NCI-H82 (cell line): ENCODE measurements at regions not wholly inside any gene's neighbourhood (a gene's known extent, or its start where the extent isn't known, plus 50 kb on each side); places are given as distances from the start of the nearest gene placed in this dataset.

ENCODE experiments used
- DNase-seq: peaks from one replicate; lab custom pipeline; 2025; lab: John Stamatoyannopoulos, UW

DNA sequence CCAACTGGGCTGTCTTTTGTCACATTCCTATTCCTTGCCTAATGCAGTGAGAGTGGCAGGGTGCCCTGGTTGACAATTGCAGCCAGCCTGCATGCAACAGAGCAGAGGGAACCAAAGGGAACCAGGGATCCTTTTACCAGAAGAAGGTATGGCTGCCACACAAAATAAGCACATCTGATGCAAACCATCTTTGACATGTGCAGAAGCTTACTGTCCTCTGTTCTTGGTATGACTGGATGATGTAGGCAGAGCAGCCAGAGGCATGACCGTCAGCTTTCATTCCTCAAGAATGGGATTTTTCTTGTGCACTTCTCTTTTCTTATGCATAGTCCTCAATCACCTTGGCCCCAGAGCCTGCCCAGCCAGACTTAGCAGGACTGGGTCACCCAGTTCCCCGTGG is 116.1 kb downstream of the UQCRFS1 start:
- DNase-seq = no peak

DNA sequence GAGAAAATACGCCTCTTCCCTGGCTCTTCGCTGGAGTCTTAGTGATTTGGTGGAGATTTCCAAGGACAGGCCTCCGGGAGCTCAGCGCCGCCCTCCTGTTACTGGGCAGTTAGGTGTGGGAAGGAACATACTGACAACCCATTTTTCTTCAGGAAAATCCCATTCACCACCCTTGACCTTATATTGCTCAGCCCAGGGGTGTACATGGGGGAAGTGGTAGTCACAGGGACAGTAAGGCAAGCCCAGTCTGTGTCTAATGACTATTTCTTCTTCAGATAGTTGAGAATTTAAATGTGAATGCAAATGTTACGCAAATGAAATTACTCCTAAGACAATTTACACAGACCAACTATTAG is 119.4 kb downstream of the UQCRFS1 start:
- DNase-seq = no peak

DNA sequence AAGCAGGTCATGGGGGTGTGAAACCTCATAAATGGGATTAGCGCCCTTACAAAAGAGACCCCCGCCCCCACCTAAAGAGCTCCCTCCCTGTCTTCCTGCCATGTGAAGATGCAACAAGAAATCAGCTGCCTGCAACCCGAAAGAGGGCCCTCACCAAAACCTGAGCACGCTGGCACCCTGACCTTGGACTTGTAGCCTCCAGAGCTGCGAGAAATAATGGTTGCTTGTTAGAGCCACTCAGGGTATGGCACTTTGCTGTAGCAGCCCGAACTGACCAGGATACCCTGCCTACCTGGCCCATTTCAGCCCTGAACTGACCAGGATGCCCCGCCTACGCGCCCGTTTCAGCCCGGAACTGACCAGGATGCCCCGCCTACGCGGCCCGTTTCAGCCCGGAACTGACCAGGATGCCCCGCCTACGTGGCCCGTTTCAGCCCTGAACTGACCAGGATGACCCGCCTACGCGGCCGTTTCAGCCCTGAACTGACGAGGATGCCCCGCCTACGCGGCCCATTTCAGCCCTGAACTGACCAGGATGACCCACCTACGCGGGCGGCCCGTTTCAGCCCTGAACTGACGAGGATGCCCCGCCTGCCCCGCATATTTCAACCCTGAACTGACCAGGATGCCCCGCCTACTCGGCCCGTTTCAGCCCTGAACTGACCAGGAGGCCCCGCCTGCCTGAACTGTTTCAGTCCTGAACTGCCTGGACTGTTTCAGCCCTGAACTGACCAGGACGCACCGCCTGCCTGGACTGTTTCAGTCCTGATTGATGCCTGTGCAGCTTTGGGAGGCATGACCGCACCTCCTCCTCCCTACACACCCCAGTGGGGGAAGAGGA is 120.0 kb downstream of the UQCRFS1 start:
- peak; percentile 2 for DNase-seq

DNA sequence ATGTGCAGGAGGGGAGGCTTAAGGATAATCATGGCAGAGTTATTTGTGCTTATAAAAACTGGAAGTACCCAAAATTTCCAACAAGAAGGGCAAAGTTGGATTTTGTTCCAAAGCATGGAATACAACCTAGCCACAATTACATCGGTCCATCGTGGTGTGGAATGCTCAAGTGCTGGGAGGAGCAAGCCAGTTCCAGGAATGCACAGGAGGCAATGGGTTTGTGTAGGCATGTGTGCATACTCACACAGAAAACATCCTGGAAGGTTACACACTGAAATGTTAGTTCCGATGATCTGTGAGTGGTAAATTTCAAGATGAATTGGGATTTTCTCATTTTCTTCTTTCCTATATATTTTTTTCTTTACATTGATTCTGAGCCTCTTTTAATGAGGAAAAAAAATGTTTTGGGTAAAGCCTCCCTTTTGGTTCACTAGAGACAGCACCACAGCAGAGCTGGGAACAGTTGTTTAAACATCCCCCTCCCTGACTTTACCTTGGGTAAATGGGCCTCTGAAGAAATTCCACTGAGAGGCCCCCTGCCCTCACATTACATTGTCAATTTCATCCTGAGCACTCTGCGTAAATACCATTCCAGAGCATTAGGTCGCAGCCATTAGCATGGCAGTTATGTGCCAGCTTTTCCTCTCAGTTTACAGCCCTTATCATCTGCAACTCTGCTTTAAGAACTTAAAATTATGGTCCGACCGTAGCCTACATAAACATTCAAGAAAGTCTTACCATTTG is 122.0 kb downstream of the UQCRFS1 start:
- no peak for DNase-seq

DNA sequence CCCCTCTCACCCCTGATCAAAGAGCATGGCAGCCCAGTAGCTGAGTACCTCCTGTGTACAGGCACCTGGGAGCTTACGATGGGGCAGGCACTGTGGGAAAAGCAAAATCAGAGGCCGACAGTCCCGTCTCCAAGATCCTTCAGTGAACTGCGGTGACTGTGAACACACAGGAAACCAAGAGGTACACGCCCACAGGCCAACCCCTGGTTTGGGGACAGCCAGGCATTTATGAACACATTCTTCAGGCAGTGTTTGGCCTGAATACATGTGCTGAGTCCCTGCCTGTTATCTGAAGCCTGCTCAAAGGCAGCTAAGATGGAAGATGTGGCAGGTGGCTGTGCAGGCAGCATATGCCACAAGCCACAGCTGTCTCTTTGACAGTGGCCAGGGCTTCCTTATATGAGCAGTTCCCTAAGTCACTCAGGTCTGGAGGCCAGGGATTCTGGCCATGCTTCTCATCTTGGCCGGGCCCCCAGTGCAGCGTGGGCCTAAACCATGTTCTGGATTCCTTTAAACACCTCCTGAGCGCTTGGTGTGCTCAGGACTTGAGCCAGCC is 123.6 kb downstream of the UQCRFS1 start:
- DNase-seq = no peak

DNA sequence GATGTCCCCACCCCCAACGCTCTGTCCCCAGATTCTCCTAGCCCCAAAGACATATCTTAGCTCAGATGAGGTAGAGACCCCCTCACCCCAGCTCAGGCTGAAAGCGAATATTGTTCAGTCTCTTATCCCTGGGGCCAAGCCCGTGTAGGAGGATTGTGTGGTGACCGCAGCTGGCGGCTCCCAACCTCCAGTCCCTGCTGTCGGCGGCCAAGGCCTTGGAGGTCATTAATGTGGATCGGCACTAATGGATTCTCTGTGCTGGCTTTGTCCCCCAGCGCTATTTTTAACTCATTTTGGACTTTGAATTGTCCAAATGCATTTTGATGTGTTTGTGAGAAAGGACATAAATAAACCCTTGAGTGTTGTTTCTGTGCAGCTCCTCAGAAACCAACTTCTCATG is 124.2 kb downstream of the UQCRFS1 start:
- DNase-seq = no peak

DNA sequence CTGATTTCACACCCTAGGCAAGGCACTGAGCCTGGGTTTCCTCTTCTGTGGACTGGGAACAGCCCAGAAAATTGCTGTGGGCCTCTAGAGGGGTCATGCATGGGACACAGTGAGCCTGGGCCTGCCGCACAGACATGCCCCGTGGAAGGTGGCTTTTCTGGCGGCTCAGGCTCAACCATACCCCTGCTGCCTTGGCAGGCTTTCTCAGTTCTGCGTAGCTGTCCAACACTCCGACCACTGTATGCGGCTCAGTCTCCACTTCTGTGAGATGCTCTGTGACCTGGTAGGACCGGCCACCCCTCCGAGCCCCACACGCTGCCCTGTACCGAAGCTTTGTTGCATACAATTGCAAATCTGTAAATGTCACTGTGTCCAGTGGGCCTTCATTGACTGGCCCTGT is 126.3 kb downstream of the UQCRFS1 start:
- DNase-seq = no peak

DNA sequence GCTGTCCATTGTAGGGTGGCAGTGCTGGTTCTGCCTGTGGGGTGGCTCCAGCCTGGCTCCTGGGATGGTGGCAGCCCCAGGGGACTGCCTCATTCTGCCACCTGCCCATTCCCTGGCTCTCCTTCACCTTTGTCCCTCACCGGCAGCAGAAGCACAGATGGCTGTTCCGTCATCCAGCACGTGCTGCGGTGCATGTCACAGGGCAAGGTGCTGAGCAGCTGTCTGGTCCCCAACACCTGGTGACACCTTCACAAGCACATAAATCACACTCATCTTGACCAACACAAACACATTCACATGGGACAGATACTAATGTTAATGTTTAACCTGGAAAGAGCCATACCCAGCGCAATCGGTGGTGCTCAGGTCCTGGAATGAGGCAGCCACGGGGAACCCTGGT is 126.8 kb downstream of the UQCRFS1 start:
- DNase-seq = no peak

DNA sequence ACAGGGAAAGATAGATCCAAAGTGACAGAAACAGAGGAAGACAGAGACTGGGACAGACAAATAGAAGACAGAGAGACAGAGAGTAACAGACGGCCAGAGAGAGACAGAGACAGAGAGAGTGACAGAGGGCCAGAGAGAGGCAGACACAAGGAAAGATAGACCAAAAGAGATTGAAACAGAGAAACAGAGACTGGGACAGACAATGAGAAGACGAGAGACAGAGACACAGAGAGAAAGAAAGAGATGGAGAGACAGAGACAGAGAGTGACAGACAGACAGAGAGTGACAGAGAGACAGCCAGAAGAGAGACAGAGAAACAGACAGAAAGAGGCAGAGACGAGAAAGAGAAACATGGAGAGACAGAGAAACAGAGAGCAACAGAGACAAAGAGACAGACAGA is 127.3 kb downstream of the UQCRFS1 start:
- DNase-seq = no peak

DNA sequence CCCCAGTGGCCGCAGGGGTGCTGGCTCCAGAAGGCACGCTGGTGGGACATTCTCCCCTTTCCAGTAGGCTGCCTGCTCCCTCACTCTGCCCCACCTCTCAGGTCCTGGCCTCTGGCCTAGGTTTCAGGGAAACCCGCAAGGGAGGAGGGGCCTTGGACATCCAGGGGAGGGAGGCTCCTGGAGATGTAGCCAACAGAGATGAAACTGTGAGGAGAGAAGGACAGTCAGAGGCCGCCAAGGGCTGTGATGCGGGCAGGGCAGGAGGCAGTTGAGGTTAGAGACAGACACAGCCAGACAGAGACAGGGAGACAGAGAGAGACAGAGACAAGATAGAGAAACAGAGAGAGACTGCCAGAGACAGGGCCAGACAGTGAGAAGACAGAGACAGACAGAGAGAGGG is 127.7 kb downstream of the UQCRFS1 start:
- no peak for DNase-seq

DNA sequence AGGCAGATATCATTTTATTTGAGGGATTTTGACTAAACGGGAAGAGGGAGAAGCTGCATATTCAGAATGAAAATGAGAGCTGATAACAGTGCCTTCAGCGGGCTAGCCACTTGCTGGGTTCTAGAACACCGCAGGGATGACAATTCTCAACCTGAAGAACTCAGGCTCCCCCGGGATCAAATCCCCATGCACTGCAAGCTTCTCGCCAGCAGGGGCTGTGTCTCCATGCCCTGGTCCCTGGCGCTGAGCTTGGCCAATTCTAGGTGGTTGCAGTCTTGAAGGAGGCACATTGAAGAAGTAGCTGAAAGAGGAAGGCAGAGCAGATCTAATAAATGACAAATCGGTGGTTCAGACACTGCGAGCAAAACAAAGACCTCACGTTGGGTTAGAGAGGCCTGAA is 128.7 kb downstream of the UQCRFS1 start:
- DNase-seq = peak; percentile 35

DNA sequence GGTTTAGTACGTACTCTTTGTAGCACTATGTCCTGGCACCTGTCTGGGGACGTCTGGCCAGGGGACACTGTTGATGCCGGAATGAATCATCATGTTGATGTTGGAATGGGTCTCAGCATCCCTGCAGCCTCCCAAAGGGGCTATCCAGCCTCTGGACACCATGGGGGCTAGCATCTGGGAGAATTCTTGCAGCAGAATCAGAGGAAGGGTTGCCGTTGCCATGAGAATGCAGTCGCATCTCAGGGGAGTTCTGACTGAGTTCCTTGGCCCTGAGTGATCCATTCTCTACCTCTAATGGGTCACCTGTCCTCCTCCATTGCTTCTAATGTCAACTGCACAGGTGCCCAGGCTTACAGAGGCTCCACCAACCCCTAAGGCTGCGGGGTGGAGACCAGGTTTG is 129.1 kb downstream of the UQCRFS1 start:
- DNase-seq = no peak

DNA sequence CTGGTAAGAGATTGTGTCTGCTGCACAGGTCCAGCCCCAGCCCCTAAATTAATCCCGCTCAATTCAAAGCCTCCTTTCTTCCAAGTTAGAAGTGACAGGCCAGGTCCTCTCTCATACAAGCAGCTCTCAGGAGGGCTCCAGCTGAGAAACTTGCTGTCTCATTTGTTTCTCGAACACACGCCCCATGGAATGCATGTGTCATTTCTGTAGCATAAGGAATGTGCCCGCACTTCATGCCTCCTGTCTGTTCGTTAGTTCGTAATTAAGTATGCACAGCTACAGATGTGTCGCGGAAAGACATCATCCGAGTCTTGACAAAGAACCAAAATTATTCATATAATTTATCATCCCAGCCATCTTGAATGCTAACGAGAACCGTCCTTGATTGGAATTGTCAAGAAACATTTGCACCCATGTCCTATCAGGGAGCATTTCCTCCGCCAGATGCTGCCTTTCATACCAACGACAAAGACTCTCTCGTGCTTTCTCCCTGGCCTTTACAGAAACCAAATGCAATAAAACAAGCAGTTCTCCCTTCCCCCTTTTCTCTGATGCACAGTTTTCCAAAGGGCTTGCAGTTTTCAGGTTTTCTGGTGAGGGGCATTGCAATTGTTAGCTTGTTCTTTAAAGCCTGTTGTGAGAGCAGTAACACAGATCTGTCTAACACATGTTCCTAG is 133.5 kb downstream of the UQCRFS1 start:
- DNase-seq = no peak

DNA sequence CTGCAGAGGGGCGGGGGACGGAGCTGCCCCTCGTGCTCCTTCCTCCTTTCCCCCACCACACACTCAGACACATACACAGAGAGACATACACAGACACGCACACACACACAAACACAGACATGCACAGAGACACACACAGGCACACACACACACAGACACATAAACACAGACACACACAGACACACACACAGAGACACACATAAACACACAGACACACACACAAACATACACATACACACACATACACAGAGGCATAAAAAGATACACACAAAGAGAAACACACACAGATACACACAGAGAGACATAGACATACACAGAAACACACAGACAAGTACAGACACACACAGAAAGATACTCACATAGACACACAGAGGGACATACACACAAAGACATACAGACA is 136.0 kb downstream of the UQCRFS1 start:
- no peak for DNase-seq

DNA sequence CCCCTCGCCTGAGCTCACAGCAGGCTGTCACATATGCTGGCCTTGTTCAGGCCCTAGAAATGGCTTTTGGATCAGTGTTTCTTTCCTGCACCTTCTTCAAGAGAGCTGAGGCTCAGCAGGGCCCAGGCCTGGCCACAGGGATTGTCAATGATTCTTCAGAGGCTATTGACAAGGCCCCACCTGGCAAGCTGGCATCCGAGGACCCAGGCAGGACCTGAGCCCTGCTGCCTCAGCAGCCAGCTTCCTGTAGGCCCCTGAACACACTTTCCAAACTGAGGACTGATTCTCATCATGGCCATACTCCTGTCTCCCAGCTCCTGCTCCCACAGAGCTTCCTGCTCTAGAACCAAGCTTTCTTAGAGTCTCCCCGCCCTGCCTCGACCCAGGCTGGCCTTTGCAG is 136.8 kb downstream of the UQCRFS1 start:
- DNase-seq = no peak

DNA sequence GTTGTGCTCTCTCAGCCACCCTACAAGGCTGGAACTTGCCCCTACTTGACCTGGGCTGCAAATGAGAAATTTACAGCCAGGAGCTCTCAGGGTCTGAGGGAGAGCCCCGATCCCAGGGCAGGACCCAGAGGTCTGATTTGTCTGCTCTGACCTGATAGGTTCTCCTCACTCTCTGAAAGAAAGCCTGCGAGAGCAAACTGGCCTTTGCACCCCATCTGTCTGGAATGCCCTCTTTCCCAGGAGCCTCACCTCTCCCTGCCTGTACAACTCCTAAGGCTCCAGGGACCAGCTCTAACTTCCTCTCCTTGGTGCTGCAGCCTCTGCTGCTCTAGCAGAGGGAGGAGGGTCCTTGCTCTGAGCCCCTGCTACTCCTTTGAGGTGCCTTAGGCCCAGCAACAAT is 137.8 kb downstream of the UQCRFS1 start:
- no peak for DNase-seq

DNA sequence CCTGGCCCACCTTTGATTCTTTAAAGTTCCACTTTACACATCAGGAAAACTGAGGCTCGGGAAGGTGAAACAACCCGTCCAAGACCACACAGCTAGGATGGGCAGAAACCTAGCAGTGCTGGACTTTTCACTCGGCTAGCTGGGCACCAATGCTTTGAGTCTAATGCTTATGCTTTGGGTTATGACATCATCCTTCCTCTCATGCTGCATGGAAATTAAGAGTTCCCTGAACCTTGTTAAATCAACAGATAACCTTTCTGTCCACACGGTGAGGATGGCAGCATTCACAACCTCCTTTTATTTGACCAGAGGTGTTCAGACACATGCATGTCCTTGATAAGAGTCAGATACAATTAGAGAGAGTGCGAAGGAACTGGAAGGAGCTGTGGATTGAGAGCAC is 138.4 kb downstream of the UQCRFS1 start:
- no peak for DNase-seq

DNA sequence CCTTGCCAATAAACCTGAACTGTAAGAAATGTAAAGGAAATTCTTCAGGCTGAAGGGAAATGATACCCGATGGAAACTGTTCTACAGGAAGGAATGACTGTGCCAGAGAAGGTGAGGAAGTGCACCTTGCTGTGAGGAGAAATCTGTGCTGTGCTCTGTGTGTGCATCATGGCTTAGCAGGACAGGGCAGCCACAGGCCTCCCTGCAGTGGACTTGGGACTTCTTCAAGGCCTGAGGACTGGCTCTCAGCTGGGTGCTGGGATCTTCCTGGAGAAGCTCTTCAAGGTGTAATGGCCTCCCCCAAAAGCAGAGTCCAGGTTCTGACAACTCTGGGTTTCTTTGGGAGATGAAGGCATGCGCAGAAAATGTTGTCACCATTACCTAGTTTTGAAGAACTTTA is 145.1 kb downstream of the UQCRFS1 start:
- DNase-seq = no peak

DNA sequence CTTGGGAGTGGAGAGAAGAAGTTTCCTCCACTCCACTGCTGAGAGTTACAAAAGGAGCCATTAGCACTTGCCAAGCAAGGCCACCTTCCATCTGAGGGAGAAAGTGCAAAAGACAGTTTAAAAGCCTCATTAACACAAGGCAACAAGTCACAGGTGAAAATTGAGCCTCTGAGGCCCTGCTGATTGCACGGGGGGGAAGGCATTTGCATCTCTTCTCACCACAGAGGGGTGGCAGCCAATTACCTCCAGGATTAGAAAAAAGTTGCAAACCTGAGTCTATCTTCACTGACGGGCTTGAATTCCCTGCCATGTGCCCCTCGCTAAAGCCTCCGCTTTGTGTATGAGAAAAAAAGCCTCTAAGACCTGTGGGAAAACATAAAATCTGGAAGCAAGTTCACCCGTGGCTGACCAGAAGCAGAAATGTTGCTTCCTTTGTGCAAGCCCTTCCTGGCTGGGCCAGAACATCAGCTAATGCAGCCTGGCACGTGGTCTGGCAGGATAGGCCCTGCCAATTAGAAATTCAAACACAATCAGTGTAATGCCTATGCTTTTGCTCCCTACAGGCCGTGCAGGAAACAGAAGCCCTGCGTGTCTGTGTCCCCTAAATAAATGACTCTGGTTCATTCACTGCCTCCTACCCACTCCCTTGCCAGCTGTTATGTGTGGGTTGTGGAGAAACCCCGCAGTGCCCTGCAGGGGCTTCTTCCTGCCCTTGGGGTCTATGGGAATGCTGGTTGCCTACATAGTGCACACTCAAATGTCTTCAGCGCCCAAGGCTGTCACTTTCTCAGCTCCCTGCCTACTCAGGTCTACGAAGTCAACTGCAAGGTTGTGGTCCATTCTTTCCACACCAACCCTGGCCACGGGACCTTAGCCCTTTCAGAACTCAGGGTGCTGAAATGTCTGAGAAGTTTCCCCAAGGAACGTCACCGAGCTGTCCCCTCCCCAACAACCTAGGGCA is 150.2 kb downstream of the UQCRFS1 start:
- no peak for DNase-seq

DNA sequence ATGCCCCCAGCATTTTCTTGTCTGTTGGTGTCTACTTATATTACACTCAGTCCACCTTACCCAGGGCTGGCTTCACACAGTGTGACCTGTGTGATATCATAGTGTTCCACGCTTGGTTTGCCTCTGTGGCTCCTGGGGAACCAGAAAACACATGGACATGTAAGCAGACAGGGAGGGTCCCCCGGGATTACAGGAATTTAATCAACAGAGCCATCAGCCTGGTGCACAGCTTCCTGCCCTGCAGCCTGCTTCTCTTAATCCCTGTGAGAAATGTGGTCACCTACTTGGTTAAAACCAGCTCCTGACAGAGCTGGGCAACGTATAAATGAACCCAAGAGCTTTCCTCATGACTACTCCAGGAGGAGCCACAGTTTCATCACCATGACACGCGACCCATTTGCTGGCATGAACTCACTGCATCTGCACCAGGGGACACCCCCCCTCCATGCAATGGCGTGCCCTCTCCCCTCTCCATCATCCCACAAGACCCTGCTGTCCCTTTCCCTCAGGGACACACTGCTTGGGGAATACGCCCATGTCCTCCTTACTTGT is 152.1 kb downstream of the UQCRFS1 start:
- DNase-seq = no peak

DNA sequence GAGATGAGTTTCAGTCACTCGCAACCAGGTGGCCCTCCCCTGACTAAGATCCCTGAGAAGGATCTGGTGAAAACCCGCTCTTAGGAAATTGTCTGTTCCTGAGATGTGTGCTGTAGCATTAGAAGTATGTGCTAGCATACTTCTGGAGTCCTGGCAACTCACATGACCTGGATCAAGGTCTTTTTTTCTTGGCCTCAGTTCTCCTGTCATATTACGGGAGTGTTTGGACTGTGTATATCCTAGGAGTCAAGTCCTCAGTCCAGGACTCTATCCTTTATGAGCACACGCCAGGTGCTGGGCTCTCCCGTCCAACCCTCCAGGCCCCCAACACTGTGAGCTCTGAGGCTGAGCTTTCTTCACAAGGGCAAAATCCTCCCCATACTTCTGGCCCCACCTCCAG is 156.4 kb downstream of the UQCRFS1 start:
- DNase-seq = no peak
